ENCODE measurements at regions not wholly inside any gene's neighbourhood (a gene's known extent, or its start where the extent isn't known, plus 50 kb on each side); places are given as distances from the start of the nearest gene placed in this dataset.

- TF ChIP-seq GATA3 (IDR thresholded peaks at IDR 0.05; ENCODE audit: low read depth, low read length) (no peak), GATA2 (IDR thresholded peaks at IDR 0.05; ENCODE audit: low read depth, low read length) (no peak)
Measured at GRCh38 chr6:155787168-155787567, 331.5 kb upstream of the NOX3 start.
